GM12865 (cell line): ENCODE measurements at regions not wholly inside any gene's neighbourhood (a gene's known extent, or its start where the extent isn't known, plus 50 kb on each side); places are given as distances from the start of the nearest gene placed in this dataset.
"Not testable (repeated sequence)": the region's sequence is repeated elsewhere in the genome, so short reads cannot be mapped to it uniquely, and the experiment has no call there.

Source experiments
- DNase-seq: peaks from one replicate; pipeline ENCODE4 v3.0.0; 2010; ENCODE audit warnings: low read depth
- H3K4me3 ChIP-seq: 2 replicates; pipeline ENCODE4 v1.5.1; 2011; ENCODE audit warnings: mild to moderate bottlenecking, low read depth, low read length, control low read depth
- CTCF ChIP-seq: IDR thresholded peaks from 2 replicates; pipeline ENCODE4 v1.5.1; 2011; ENCODE audit warnings: low read length, control low read depth, low read depth, inconsistent platforms; ENCODE audit not compliant: insufficient read depth; ENCODE audit errors: missing control alignments

- TF ChIP-seq CTCF: no peak
- DNase-seq: no peak
- H3K4me3 ChIP-seq: no peak overlapping the region
Measured at GRCh38 chr5:164137095-164137494, 631.7 kb downstream of the MAT2B start.

GRCh38 chr5:164139423-164139822, 634.0 kb downstream of the MAT2B start:
- no peak overlapping the region for H3K4me3 ChIP-seq
- TF ChIP-seq CTCF: no peak
- DNase-seq: no peak

- no peak for TF ChIP-seq CTCF
- no peak overlapping the region for H3K4me3 ChIP-seq
- no peak for DNase-seq
Measured at GRCh38 chr5:164145458-164145857, 640.0 kb downstream of the MAT2B start.

- no peak overlapping the region for H3K4me3 ChIP-seq
- no peak for TF ChIP-seq CTCF
- no peak for DNase-seq
Measured at GRCh38 chr5:164146223-164146622, 640.8 kb downstream of the MAT2B start.

- no peak for TF ChIP-seq CTCF
- DNase-seq: no peak
Measured at GRCh38 chr5:164148292-164148691, 642.9 kb downstream of the MAT2B start.

GRCh38 chr5:164152539-164152938, 647.1 kb downstream of the MAT2B start:
- not testable (repeated sequence) for DNase-seq

More at GRCh38 chr5:164148292-164148691, 642.9 kb downstream of the MAT2B start:
- H3K4me3 ChIP-seq: no peak overlapping the region

GRCh38 chr5:164153469-164154172, 648.2 kb downstream of the MAT2B start:
- TF ChIP-seq CTCF: no peak
- H3K4me3 ChIP-seq: no peak overlapping the region
- no peak for DNase-seq

More at GRCh38 chr5:164152539-164152938, 647.1 kb downstream of the MAT2B start:
- H3K4me3 ChIP-seq: not testable (repeated sequence)
